ENCODE measurements at regions not wholly inside any gene's neighbourhood (a gene's known extent, or its start where the extent isn't known, plus 50 kb on each side); places are given as distances from the start of the nearest gene placed in this dataset.

GRCh38 chr16:13781575-13782338 is 138.2 kb upstream of the ERCC4 start:
- H3K4me3 Mint-ChIP-seq: no peak overlapping the region
- no peak overlapping the region for H3K27ac Mint-ChIP-seq
- CTCF ChIA-PET: no interaction called here
- no peaks in the 10 kb centered on the region for H3K36me3 Mint-ChIP-seq
- H3K9me3 Mint-ChIP-seq: peaks cover 5% of the 10 kb centered on the region
- H3K27me3 Mint-ChIP-seq: no peaks in the 10 kb centered on the region
- no peak for DNase-seq
- no peaks in the 10 kb centered on the region for H3K4me1 Mint-ChIP-seq

GRCh38 chr16:13791095-13791494 is 128.9 kb upstream of the ERCC4 start:
- H3K9me3 Mint-ChIP-seq: peaks cover 4% of the 10 kb centered on the region
- H3K27ac Mint-ChIP-seq: no peak overlapping the region
- CTCF ChIA-PET: no interaction called here

GRCh38 chr16:13793841-13794409 is 126.0 kb upstream of the ERCC4 start:
- no peak overlapping the region for H3K4me3 Mint-ChIP-seq
- H3K9me3 Mint-ChIP-seq: peaks cover 5% of the 10 kb centered on the region
- CTCF ChIA-PET: no interaction called here
- no peak for DNase-seq
- no peaks in the 10 kb centered on the region for H3K36me3 Mint-ChIP-seq
- no peak overlapping the region for H3K27ac Mint-ChIP-seq
- no peaks in the 10 kb centered on the region for H3K4me1 Mint-ChIP-seq
- no peaks in the 10 kb centered on the region for H3K27me3 Mint-ChIP-seq

More at GRCh38 chr16:13791095-13791494, 128.9 kb upstream of the ERCC4 start:
- Mint-ChIP-seq H3K27me3 (no peaks in the 10 kb centered on the region), H3K4me3 (no peak overlapping the region), H3K36me3 (no peaks in the 10 kb centered on the region), H3K4me1 (no peaks in the 10 kb centered on the region)
- no peak for DNase-seq

GRCh38 chr16:13795131-13795530 is 124.8 kb upstream of the ERCC4 start:
- H3K27ac Mint-ChIP-seq: no peak overlapping the region
- H3K4me3 Mint-ChIP-seq: no peak overlapping the region
- no peaks in the 10 kb centered on the region for H3K4me1 Mint-ChIP-seq
- no peaks in the 10 kb centered on the region for H3K36me3 Mint-ChIP-seq
- no peak for DNase-seq
- H3K9me3 Mint-ChIP-seq: peaks cover 5% of the 10 kb centered on the region
- H3K27me3 Mint-ChIP-seq: no peaks in the 10 kb centered on the region
- CTCF ChIA-PET: no interaction called here

GRCh38 chr16:13797718-13798117 is 122.2 kb upstream of the ERCC4 start:
- no peak overlapping the region for H3K27ac Mint-ChIP-seq
- CTCF ChIA-PET: no interaction called here
- peaks cover 3% of the 10 kb centered on the region for H3K9me3 Mint-ChIP-seq
- no peak for DNase-seq
- no peaks in the 10 kb centered on the region for H3K36me3 Mint-ChIP-seq
- H3K4me1 Mint-ChIP-seq: no peaks in the 10 kb centered on the region
- no peak overlapping the region for H3K4me3 Mint-ChIP-seq
- H3K27me3 Mint-ChIP-seq: no peaks in the 10 kb centered on the region

GRCh38 chr16:13798211-13798610 is 121.7 kb upstream of the ERCC4 start:
- Mint-ChIP-seq H3K27ac (no peak overlapping the region), H3K27me3 (no peaks in the 10 kb centered on the region), H3K4me1 (no peaks in the 10 kb centered on the region), H3K4me3 (no peak overlapping the region), H3K9me3 (peaks cover 3% of the 10 kb centered on the region), H3K36me3 (no peaks in the 10 kb centered on the region)
- DNase-seq: no peak
- CTCF ChIA-PET: no interaction called here

GRCh38 chr16:13803974-13804373 is 116.0 kb upstream of the ERCC4 start:
- Mint-ChIP-seq H3K9me3 (no peaks in the 10 kb centered on the region), H3K4me1 (no peaks in the 10 kb centered on the region), H3K4me3 (no peak overlapping the region), H3K27me3 (no peaks in the 10 kb centered on the region), H3K27ac (no peak overlapping the region), H3K36me3 (no peaks in the 10 kb centered on the region)
- CTCF ChIA-PET: no interaction called here
- DNase-seq: no peak

- CTCF ChIA-PET: no interaction called here
- Mint-ChIP-seq H3K36me3 (no peaks in the 10 kb centered on the region), H3K27me3 (no peaks in the 10 kb centered on the region)
These were observed 114.0 kb upstream of the ERCC4 start for GRCh38 chr16:13805951-13806350.

GRCh38 chr16:13806671-13807070 is 113.3 kb upstream of the ERCC4 start:
- Mint-ChIP-seq H3K9me3 (no peaks in the 10 kb centered on the region), H3K36me3 (no peaks in the 10 kb centered on the region), H3K4me1 (no peaks in the 10 kb centered on the region), H3K27me3 (no peaks in the 10 kb centered on the region), H3K27ac (no peak overlapping the region), H3K4me3 (no peak overlapping the region)
- CTCF ChIA-PET: no interaction called here
- no peak for DNase-seq

More at GRCh38 chr16:13805951-13806350, 114.0 kb upstream of the ERCC4 start:
- no peak for DNase-seq
- H3K4me3 Mint-ChIP-seq: no peak overlapping the region
- no peaks in the 10 kb centered on the region for H3K4me1 Mint-ChIP-seq
- no peaks in the 10 kb centered on the region for H3K9me3 Mint-ChIP-seq
- H3K27ac Mint-ChIP-seq: no peak overlapping the region

- H3K4me3 Mint-ChIP-seq: no peak overlapping the region
- no peaks in the 10 kb centered on the region for H3K4me1 Mint-ChIP-seq
- CTCF ChIA-PET: no interaction called here
- no peak overlapping the region for H3K27ac Mint-ChIP-seq
- H3K27me3 Mint-ChIP-seq: no peaks in the 10 kb centered on the region
- no peaks in the 10 kb centered on the region for H3K9me3 Mint-ChIP-seq
- no peaks in the 10 kb centered on the region for H3K36me3 Mint-ChIP-seq
- DNase-seq: no peak
These were observed 111.9 kb upstream of the ERCC4 start for GRCh38 chr16:13808102-13808501.

GRCh38 chr16:13809765-13810164 is 110.2 kb upstream of the ERCC4 start:
- CTCF ChIA-PET: no interaction called here
- H3K4me1 Mint-ChIP-seq: no peaks in the 10 kb centered on the region
- H3K27ac Mint-ChIP-seq: no peak overlapping the region
- no peak overlapping the region for H3K4me3 Mint-ChIP-seq
- DNase-seq: no peak
- no peaks in the 10 kb centered on the region for H3K9me3 Mint-ChIP-seq
- no peaks in the 10 kb centered on the region for H3K27me3 Mint-ChIP-seq
- no peaks in the 10 kb centered on the region for H3K36me3 Mint-ChIP-seq

GRCh38 chr16:13811834-13812233 is 108.1 kb upstream of the ERCC4 start:
- CTCF ChIA-PET: no interaction called here
- no peaks in the 10 kb centered on the region for H3K36me3 Mint-ChIP-seq
- no peaks in the 10 kb centered on the region for H3K4me1 Mint-ChIP-seq
- no peaks in the 10 kb centered on the region for H3K27me3 Mint-ChIP-seq
- no peaks in the 10 kb centered on the region for H3K9me3 Mint-ChIP-seq
- no peak overlapping the region for H3K4me3 Mint-ChIP-seq
- no peak for DNase-seq
- no peak overlapping the region for H3K27ac Mint-ChIP-seq

- CTCF ChIA-PET: no interaction called here
These were observed 103.3 kb upstream of the ERCC4 start for GRCh38 chr16:13816701-13817100.

GRCh38 chr16:13823501-13823900 is 96.5 kb upstream of the ERCC4 start:
- H3K4me1 Mint-ChIP-seq: no peaks in the 10 kb centered on the region
- no peaks in the 10 kb centered on the region for H3K27me3 Mint-ChIP-seq
- H3K27ac Mint-ChIP-seq: no peak overlapping the region
- H3K4me3 Mint-ChIP-seq: no peak overlapping the region
- CTCF ChIA-PET: no interaction called here
- H3K9me3 Mint-ChIP-seq: peaks cover 2% of the 10 kb centered on the region
- DNase-seq: no peak
- no peaks in the 10 kb centered on the region for H3K36me3 Mint-ChIP-seq

More at GRCh38 chr16:13816701-13817100, 103.3 kb upstream of the ERCC4 start:
- H3K27me3 Mint-ChIP-seq: no peaks in the 10 kb centered on the region
- H3K4me1 Mint-ChIP-seq: no peaks in the 10 kb centered on the region
- H3K36me3 Mint-ChIP-seq: no peaks in the 10 kb centered on the region
- no peak for DNase-seq
- H3K9me3 Mint-ChIP-seq: no peaks in the 10 kb centered on the region
- H3K4me3 Mint-ChIP-seq: no peak overlapping the region
- no peak overlapping the region for H3K27ac Mint-ChIP-seq

- Mint-ChIP-seq H3K4me1 (no peaks in the 10 kb centered on the region), H3K36me3 (no peaks in the 10 kb centered on the region), H3K27me3 (no peaks in the 10 kb centered on the region), H3K9me3 (no peaks in the 10 kb centered on the region), H3K27ac (no peak overlapping the region), H3K4me3 (no peak overlapping the region)
- CTCF ChIA-PET: no interaction called here
- DNase-seq: no peak
These were observed 90.2 kb upstream of the ERCC4 start for GRCh38 chr16:13829697-13830299.
